CD4-positive, alpha-beta T cell treated with Interleukin-4 for 1 hour (primary cell): ENCODE measurements at regions not wholly inside any gene's neighbourhood (a gene's known extent, or its start where the extent isn't known, plus 50 kb on each side); places are given as distances from the start of the nearest gene placed in this dataset.
"Not testable (repeated sequence)": the region's sequence is repeated elsewhere in the genome, so short reads cannot be mapped to it uniquely, and the experiment has no call there.

ENCODE experiments used
- DNase-seq, 2 donors: peaks; one replicate each; pipeline ENCODE4 v3.0.0-alpha.2; 2020 to 2022

GRCh38 chr4:77220828-77221613 is 64.0 kb downstream of the CCNG2 start:
- DNase-seq = no peak

DNA sequence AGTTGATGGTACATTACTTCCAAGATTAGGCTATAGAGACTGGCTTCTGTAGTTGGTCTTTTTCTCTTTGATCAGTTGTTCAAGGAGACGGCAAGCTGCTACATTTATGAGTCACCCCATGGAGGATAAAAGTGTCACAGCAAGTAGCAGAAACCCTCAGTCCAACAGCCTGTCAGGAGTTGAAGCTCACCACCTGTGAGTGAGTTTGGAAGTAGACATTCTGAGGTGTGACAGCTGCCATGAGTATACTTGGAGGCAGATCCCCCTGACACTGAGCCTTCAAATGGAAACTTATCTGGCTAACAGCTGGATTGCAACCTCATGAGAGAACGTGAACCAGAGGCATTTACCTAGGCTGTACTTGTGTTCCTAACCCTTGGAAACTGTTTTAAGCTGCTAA is 68.0 kb downstream of the CCNG2 start:
- no peak for DNase-seq

- DNase-seq = no peak
Measured at GRCh38 chr4:77226939-77227705, 70.1 kb downstream of the CCNG2 start.

- DNase-seq = no peak
Measured at GRCh38 chr4:77229433-77229832, 72.4 kb downstream of the CCNG2 start.

DNA sequence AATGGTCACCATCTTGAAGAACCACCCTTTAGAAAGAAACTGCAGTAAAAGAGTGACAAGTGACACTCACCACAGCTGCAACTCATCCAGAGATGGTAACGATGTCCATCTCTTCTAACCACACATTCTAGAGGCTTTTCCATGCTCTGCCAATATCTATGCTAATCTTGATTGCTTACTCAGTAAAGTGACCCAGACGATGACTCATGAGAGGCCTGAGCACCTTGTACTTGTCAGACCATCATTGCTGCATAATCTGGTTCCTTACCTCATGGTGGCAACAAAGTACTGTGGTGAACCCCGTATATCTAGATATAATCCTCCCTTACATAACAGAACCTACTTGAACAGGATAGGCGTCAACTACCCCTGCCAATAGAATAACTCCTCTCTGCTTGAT is 75.6 kb downstream of the CCNG2 start:
- DNase-seq = no peak

GRCh38 chr4:77235289-77235854 is 78.4 kb downstream of the CCNG2 start:
- no peak for DNase-seq

GRCh38 chr4:77236806-77237205 is 79.8 kb downstream of the CCNG2 start:
- DNase-seq = no peak

DNA sequence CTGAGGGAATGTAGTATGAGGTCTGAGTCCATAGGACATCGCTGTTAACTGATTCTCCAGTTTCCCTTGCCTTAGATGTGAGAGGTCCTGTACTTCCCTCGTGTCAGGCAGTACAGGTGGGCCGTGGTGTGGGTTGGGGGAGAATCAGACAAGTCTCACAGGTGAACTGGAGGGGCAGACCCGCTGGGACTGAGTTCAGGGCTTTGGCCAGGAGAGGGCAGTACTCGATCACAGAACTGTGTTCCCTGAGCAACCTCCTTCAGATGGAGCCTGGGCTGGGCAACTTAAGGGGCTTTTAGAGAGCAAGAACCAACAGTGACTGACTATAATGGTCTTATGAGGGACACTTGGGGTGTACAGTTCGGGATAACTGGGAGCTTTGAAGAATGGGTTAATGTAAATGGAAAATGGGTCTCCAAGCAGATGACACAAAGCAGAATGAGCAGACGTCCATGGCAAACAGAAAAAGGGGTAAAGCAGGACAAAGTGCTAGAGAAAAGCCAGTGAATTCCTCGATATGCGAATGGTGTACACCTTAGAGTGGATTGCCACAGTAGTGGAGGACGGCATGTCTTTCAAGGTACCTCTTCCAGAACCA is 83.6 kb downstream of the CCNG2 start:
- peak; percentile 25 to 36 for DNase-seq

DNA sequence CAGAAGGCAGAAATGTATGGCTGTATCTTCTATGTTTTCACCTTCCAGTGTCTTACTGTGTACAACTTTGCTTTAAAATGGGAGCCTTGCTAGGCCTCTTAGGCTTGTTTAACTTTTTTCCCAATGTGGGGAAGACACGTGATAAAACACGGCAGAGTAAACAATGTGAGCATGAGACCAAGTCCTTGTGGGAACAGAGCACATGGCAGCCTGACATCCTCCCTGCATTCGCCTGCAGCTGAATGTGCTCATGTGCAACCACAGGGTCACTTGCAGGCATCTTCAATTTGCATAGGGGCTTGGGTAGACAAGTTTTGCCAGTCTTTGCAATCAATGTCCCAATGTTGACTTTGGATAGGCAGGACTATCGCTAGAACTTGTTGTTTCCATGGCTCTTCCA is 91.8 kb downstream of the CCNG2 start:
- DNase-seq = no peak

- DNase-seq = no peak
Measured at GRCh38 chr4:77251751-77252150, 94.7 kb downstream of the CCNG2 start.

DNA sequence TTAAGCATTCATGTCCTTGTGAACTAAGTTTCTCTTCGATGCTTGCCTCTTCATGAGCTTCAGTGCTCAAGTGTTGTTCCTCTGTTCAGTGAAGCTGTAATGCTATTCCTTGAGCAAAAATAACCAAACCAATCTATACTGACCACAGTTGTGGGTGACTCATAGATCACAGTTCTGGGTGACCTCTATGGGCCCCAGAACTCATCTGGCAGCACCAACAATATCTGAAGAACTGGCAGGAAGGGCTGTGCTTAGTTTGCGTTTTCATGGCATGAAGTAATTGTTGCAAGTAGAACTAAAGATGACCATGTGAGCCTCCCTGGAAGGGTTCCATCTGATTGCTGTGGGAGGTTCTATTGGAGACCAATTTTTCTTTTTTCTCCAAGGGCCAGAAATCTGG is 106.2 kb downstream of the CCNG2 start:
- DNase-seq = no peak

- not testable (repeated sequence) for DNase-seq
Measured at GRCh38 chr4:77263976-77264375, 107.0 kb downstream of the CCNG2 start.

DNA sequence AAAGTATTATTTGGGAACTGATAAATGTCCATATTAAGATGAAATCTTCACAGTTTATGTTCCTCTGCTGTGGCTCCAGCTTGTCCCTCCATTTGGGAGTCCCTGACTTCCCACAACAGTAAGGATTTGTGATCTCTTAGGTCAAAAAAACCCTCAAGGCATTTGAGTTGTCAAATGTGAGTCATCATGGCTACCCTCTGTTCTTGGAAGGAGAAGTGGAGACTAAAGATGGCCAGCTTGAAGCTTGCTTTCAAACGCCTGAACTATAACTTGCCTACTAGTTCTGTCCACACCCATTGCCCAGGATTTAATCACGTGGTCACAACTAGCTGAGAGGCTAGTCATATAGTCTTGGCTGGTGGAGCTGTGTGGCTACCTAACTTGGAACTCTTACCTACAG is 107.8 kb downstream of the CCNG2 start:
- no peak for DNase-seq

DNA sequence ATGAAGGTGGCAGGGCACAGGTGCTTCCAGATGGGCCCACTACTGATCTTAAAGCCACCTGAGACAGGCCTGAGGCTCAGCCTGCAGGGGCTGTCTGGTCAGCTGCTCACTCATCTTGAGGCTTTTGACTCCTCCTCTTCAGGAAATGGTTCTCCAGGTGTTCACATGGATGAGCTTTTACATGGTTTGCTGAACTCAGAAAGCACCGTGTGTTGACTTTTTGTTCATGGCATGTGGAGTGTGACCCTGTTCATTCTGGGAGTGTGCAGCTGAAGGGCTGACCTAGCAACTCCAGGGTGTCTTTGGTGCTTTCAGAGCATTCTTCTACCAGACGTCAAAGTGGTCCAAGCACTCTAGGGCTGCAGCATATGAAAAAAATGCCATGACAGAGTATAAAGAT is 111.1 kb downstream of the CCNG2 start:
- DNase-seq = no peak

DNA sequence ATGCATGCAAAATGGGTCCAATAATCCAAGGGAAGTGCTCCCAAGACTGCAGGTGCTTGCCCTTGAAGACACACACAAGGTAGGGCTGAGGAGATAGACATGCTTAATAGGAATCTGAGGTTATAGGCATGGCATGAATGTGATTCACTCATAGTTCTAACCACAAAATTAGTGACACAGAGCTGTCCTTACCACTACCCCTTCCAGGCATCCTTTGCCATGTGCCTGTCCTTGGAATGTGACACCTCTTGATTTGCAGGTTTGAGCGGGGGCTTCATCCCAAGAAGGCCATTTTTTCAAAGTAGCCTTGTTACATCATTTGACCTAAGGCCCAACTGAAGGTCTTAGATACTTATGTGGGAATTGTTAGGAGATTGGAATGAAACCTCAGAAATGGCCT is 112.5 kb downstream of the CCNG2 start:
- no peak for DNase-seq

DNA sequence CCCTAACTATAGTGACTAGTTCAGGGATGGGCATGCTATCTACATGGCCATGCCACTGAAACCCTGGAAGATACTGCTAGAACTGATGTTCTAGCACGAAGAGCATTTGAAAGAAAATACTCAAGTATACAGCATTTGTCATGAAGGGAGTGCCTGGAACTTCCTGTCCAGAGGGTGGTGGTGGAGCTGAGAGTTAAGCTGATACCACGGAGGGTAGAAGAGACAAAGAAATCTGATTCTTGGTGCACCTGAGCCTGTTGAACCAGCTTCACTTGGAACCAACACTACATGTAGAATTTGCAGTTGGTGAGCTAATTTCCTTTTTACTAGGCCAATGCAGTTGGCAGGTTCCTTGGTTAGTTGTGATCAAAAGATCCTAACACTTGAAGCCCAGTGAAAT is 116.4 kb downstream of the CCNG2 start:
- DNase-seq = no peak

DNA sequence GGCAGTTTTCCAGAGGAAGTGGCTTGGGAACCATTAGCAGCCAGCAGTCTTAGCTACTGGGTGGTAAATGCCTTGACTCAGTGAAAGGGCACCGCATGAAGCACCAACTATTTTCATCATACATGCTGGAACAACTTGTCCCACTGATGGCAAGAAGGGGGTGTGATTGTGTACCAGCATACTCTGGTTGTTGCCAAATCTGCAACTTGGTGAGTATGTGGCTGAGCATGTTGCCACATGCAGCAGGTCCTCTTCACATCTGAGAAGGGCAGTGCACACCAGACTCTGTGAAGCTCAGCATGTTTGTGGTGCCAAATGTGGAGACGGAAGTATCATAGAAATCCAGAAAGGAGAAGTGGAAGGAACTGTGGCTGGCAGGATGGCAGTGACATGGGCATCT is 122.1 kb downstream of the CCNG2 start:
- DNase-seq = not testable (repeated sequence)

- no peak for DNase-seq
Measured at GRCh38 chr4:77282305-77282704, 125.3 kb downstream of the CCNG2 start.

- DNase-seq = no peak
Measured at GRCh38 chr4:77284036-77284435, 127.0 kb downstream of the CCNG2 start.

DNA sequence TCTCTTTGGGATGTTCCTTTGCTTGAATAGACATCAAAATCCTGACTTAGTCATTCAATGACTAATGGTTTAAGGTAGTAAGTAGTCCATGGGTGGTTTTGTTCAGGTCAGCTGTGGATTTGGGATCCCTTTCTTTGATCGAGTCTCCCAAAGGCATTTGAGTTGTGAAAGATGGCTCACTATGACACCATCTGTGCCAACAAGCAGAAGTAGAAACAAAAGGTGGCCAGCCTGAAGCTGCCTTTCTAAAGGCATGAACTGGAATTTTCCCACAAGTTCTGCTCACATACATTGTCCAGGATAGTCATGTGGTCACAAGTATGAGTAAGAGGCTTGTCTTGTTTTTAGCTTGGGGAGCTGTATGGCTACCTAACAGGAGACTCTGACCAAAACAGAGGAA is 129.9 kb downstream of the CCNG2 start:
- no peak for DNase-seq

GRCh38 chr4:77293426-77293825 is 136.4 kb downstream of the CCNG2 start:
- no peak for DNase-seq

DNA sequence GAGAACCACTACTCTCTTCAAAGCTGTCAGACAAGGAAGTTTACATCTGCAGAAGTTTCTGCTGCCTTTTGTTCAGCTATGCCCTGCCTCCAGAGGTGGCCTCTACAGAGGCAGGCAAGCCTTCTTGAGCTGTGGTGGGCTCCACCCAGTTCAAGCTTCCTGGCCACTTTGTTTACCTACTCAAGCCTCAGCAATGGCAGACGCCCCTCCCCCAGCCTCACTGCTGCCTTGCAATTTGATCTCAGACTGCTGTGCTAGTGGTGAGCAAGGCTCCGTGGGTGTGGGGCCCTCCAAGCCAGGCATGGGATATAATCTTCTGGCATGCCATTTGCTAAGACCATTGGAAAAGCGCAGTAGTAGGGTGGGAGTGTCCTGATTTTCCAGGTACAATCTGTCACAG is 144.0 kb downstream of the CCNG2 start:
- DNase-seq = not testable (repeated sequence)

- no peak for DNase-seq
Measured at GRCh38 chr4:77305766-77306165, 148.8 kb downstream of the CCNG2 start.

- DNase-seq = no peak
Measured at GRCh38 chr4:77306496-77306895, 149.5 kb downstream of the CCNG2 start.
